Gastroesophageal sphincter (tissue), 4 donors: ENCODE measurements at regions not wholly inside any gene's neighbourhood (a gene's known extent, or its start where the extent isn't known, plus 50 kb on each side); places are given as distances from the start of the nearest gene placed in this dataset.
"Not testable (repeated sequence)": the region's sequence is repeated elsewhere in the genome, so short reads cannot be mapped to it uniquely, and the experiment has no call there.

Experiments used
- ATAC-seq: fragments of 150-250 bp; one replicate; pipeline ENCODE4 v1.9.1; 2016; ENCODE audit warnings: mild to moderate bottlenecking, moderate library complexity
- H3K27ac ChIP-seq, 4 donors: fragments of 200-600 bp; sonication (generic) in 3 of 4; 1 replicate in 3 of 4; 2 replicates in 1 of 4; pipeline ENCODE4 v1.5.1; 2016 to 2019
- H3K27me3 ChIP-seq: fragments of 200-600 bp; sonication (generic); one replicate; pipeline ENCODE4 v1.5.1; 2019
- H3K36me3 ChIP-seq, 2 donors: fragments of 200-600 bp; sonication (generic); one replicate each; pipeline ENCODE4 v1.5.1; 2019; ENCODE audit warnings: control low read depth in 1 of 2
- H3K4me1 ChIP-seq, 3 donors: fragments of 200-600 bp; sonication (generic); 1 replicate in 2 of 3; 2 replicates in 1 of 3; pipeline ENCODE4 v1.5.1; 2016 to 2019; ENCODE audit warnings: control low read depth in 2 of 3
- H3K4me3 ChIP-seq, 2 donors: fragments of 200-600 bp; sonication (generic); one replicate each; pipeline ENCODE4 v1.5.1; 2019; ENCODE audit warnings: mild to moderate bottlenecking in 1 of 2, moderate library complexity in 1 of 2
- H3K9me3 ChIP-seq, 3 donors: fragments of 200-600 bp; sonication (generic); one replicate each; pipeline ENCODE4 v1.5.1; 2017 to 2019; ENCODE audit warnings: control low read depth in 2 of 3
- EP300 ChIP-seq: sonication (generic); formaldehyde crosslinking; IDR thresholded peaks from one replicate; pipeline ENCODE4 v1.6.1; 2017; ENCODE audit warnings: antibody characterized with exemption, mild to moderate bottlenecking
- POLR2A ChIP-seq, 2 donors: fragments of 450-650 bp; IDR thresholded peaks; one replicate each; pipeline ENCODE4 v1.6.1; 2017; ENCODE audit warnings: antibody characterized with exemption in 2 of 2, mild to moderate bottlenecking in 2 of 2, moderate library complexity in 1 of 2
- POLR2AphosphoS5 ChIP-seq: sonication (generic); formaldehyde crosslinking; IDR thresholded peaks from one replicate; pipeline ENCODE4 v1.6.1; 2017; ENCODE audit warnings: antibody characterized with exemption
- WGBS, 2 donors: methylation state at CpG; one replicate each; pipeline ENCODE4 v1.1.5; 2018; ENCODE audit warnings: low coverage in 1 of 2; 5-methylcytosine and 5-hydroxymethylcytosine counted together
- TF ChIP-seq, protein P1 (sequence below), 4 experiments: fragments of 200-600 bp in 2 of 4; fragments of 450-650 bp in 2 of 4; sonication (generic) in 1 of 4; IDR thresholded peaks; one replicate each; pipeline ENCODE4 v1.5.1; 2017 to 2019; ENCODE audit warnings: antibody characterized with exemption in 4 of 4, mild to moderate bottlenecking in 2 of 4, moderate library complexity in 2 of 4

DNA sequence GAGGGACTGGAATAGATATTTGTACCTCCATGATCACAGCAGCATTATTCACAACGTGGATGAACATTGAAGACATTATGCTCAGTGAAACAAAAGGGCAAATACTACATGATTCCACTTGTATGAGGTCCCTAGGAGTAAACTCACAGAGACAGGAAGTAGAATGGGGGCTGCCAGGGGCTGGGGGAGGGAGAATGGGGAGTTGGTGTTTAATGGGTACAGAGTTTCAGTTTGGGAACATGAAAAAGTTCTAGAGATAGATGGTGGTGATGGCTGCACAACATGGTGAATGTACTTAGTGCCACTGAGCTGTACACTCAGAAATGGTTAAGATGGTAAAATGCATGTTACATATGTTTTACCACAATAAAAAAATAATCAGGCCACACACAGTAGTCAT is 164.3 kb upstream of the RREB1 start:
- no peaks in the 10 kb centered on the region for H3K36me3 ChIP-seq
- no peak for ATAC-seq
- no peak for TF ChIP-seq POLR2A (IDR thresholded peaks at IDR 0.05)
- TF ChIP-seq, protein P1, sequence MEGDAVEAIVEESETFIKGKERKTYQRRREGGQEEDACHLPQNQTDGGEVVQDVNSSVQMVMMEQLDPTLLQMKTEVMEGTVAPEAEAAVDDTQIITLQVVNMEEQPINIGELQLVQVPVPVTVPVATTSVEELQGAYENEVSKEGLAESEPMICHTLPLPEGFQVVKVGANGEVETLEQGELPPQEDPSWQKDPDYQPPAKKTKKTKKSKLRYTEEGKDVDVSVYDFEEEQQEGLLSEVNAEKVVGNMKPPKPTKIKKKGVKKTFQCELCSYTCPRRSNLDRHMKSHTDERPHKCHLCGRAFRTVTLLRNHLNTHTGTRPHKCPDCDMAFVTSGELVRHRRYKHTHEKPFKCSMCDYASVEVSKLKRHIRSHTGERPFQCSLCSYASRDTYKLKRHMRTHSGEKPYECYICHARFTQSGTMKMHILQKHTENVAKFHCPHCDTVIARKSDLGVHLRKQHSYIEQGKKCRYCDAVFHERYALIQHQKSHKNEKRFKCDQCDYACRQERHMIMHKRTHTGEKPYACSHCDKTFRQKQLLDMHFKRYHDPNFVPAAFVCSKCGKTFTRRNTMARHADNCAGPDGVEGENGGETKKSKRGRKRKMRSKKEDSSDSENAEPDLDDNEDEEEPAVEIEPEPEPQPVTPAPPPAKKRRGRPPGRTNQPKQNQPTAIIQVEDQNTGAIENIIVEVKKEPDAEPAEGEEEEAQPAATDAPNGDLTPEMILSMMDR (IDR thresholded peaks at IDR 0.05) = no peak
- no peak for TF ChIP-seq EP300
- no peak for TF ChIP-seq POLR2AphosphoS5

DNA sequence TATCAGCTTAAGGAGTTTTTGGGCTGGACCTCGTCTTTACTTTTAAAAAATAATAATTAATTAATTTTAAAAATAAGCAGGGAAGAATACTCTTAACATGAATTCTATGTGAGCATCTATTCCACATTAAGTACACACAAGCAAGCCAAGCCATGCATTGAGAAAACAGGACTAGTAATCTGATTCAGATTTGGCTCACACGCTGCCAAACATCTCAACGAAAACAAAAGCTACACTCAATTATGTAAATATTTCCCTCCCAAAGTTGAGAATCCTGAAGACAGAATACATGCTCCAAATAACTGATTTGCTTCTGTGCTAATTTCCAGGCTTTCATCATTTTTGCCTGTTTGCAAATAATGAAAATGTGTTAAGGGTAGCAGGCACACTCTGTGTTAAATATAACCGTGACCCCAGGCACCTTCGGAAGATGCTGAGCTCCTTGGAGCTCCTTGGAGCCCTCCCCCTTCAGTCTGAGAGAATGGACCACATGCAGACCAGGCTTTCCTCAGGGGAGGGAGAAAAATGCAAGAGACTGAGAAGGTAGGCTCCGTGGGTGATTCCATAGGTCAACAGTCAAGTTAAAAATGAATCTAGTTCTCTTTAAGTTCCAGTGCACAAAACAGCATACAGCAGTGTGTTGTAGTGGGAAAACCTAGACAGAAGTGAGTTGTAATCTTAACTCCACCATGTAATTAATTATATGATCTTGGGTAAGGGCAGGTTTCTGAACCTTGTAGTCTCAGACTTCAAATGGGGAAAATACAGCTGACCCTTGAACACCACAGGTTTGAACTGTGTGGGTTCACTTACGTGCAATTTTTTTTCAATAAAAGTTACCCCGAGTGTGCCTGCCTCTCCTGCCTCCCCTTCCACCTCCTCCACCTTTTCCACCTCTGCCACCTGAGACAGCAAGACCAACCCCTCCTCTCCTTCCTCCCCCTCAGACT is 161.3 kb upstream of the RREB1 start:
- 54 to 61% methylated on average over 8 of the region's 8 CpGs for WGBS, 2 donors

More for the DNA sequence above, 164.3 kb upstream of the RREB1 start:
- H3K4me3 ChIP-seq = no peak overlapping the region
- WGBS, 2 donors = 25 to 27% methylated on average over 1 of the region's 1 CpG
- no peaks in the 10 kb centered on the region for H3K27me3 ChIP-seq
- H3K4me1 ChIP-seq = no peaks in the 10 kb centered on the region
- H3K27ac ChIP-seq = no peak overlapping the region
- no peaks in the 10 kb centered on the region for H3K9me3 ChIP-seq

DNA sequence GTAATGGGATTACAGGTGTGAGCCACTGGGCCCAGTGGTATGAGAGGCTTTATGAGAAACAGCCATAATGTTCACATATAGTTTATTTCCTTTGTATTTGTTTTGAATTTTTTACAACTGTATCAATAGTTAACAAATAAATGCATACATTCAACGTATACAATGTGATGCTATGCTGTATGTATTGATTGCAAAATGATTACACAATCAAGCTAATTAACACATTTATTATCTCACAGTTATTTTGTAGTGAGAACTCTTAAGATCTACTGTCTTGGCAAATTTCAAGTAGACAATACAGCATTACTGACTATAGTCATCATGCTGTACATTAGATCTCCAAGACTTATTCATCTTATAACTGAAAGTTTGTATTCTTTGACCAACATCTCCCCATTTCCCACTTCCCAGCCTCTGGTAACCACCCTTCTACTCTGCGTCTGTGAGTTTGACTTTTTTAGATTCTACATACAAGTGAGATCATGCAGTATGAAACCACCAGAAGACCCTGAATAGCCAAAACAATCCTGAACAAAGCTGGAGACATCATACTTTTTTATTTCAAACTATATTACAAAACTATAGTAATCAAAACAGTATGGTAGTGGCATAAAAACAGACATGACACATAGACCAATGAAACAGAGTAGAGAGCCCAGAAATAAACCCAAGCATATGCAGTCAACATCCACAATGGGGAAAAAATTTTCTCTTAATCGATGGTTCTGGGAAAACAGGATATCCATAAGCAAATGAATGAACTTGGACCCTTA is 157.2 kb upstream of the RREB1 start:
- no peaks in the 10 kb centered on the region for H3K36me3 ChIP-seq
- H3K4me3 ChIP-seq = no peak overlapping the region
- H3K27me3 ChIP-seq = peaks cover 3% of the 10 kb centered on the region
- ATAC-seq = no peak
- no peaks in the 10 kb centered on the region for H3K4me1 ChIP-seq
- WGBS, 2 donors = 63 to 79% methylated on average over 3 of the region's 3 CpGs
- H3K9me3 ChIP-seq = peaks cover 0 to 22% (median 0%) of the 10 kb centered on the region in 3 donors
- H3K27ac ChIP-seq = no peak overlapping the region
- no peak for TF ChIP-seq POLR2AphosphoS5
- TF ChIP-seq, protein P1 (IDR thresholded peaks at IDR 0.05) = no peak
- TF ChIP-seq POLR2A (IDR thresholded peaks at IDR 0.05) = no peak
- TF ChIP-seq EP300 = no peak

More for the DNA sequence above, 161.3 kb upstream of the RREB1 start:
- Histone ChIP-seq H3K9me3 (peaks cover 0 to 11% (median 0%) of the 10 kb centered on the region in 3 donors), H3K27ac (no peak overlapping the region), H3K36me3 (no peaks in the 10 kb centered on the region), H3K4me1 (no peaks in the 10 kb centered on the region), H3K4me3 (no peak overlapping the region), H3K27me3 (no peaks in the 10 kb centered on the region)
- no peak for TF ChIP-seq POLR2AphosphoS5
- no peak for ATAC-seq

DNA sequence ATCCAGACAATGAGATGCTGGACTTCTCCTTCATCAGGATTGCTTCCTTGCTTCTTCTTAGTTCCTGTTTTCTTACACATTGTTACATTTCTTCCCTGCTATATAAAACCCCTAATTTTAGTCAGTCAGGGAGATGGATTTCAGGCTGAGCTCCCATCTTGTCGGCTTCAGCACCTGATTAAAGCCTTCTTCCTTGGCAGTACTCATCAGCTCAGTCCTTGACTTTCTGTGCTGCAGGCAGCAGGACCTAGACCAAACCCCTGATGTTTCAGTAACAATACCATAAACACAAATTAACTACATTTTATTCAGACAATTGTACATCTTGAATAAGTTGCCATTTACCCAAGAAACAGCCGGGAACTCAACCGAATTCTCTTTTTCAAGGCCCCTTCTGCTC is 156.4 kb upstream of the RREB1 start:
- 90% methylated on average over 1 of the region's 3 CpGs; no CpG with 5 or more reads in 1 of the 2 donors for WGBS, 2 donors

DNA sequence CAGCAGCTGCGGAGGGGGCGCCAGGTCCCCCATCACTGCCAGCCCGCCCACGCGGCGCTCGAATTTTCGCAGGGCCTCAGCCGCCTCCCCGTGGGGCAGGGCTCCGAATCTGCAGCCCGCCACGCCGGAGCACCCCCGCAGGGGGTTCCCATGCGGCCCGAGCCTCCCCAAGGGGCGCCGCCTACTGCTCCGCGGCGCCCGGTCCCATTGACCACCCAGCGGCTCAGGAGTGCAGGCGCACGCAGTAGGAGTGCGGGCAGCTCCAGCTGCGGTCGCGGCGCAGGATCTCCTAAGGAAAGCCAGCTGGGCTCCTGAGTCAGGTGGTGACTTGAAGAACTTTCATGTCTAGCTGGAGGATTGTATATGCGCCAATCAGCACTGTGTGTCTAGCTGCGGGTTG is 155.3 kb upstream of the RREB1 start:
- ATAC-seq = no peak
- TF ChIP-seq POLR2AphosphoS5 = no peak
- no peak for TF ChIP-seq EP300
- TF ChIP-seq, protein P1 (IDR thresholded peaks at IDR 0.05) = no peak
- TF ChIP-seq POLR2A (IDR thresholded peaks at IDR 0.05) = no peak
- Histone ChIP-seq H3K27ac (no peak overlapping the region), H3K27me3 (peaks cover 3% of the 10 kb centered on the region), H3K4me3 (no peak overlapping the region), H3K4me1 (no peaks in the 10 kb centered on the region), H3K9me3 (peaks cover 0 to 22% (median 0%) of the 10 kb centered on the region in 3 donors), H3K36me3 (no peaks in the 10 kb centered on the region)
- WGBS, 2 donors = 80% methylated on average over 2 of the region's 33 CpGs; no CpG with 5 or more reads in 1 of the 2 donors

More for the DNA sequence above, 156.4 kb upstream of the RREB1 start:
- Histone ChIP-seq H3K4me1 (no peaks in the 10 kb centered on the region), H3K27ac (no peak overlapping the region), H3K36me3 (no peaks in the 10 kb centered on the region), H3K27me3 (peaks cover 3% of the 10 kb centered on the region), H3K4me3 (no peak overlapping the region), H3K9me3 (peaks cover 0 to 22% (median 0%) of the 10 kb centered on the region in 3 donors)
- no peak for ATAC-seq
- TF ChIP-seq POLR2A (IDR thresholded peaks at IDR 0.05) (no peak), POLR2AphosphoS5 (no peak), EP300 (no peak)
- TF ChIP-seq, protein P1 (IDR thresholded peaks at IDR 0.05) = no peak

DNA sequence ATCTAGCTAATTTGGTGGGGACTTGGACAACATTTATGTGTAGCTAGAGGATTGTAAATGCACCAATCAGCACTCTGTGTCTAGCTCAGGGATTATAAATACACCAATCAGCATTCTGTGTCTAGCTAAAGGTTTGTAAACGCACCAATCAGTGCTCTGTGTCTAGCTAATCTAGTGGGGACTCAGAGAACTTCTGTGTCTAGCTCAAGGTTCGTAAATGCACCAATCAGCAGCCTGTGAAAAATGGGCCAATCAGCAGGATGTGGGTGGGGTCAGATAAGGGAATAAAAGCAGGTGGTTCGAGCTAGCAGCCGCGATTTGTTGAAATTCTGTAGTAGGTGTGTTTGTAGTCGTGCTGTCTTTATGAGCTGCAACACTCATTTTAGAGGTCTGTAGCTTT is 154.8 kb upstream of the RREB1 start:
- H3K9me3 ChIP-seq = peaks cover 0 to 22% (median 0%) of the 10 kb centered on the region in 3 donors
- H3K27ac ChIP-seq, H3K4me3 ChIP-seq, H3K4me1 ChIP-seq, ATAC-seq, H3K27me3 ChIP-seq, H3K36me3 ChIP-seq: not testable (repeated sequence)
- WGBS, 2 donors = 80 to 93% methylated on average over 1 to 3 of the region's 6 CpGs
